ENCODE measurements at regions not wholly inside any gene's neighbourhood (a gene's known extent, or its start where the extent isn't known, plus 50 kb on each side); places are given as distances from the start of the nearest gene placed in this dataset.

GRCh38 chr1:94640125-94640524 is 98.6 kb upstream of the F3 start:
- DNase-seq: no peak

GRCh38 chr1:94637121-94637520 is 95.6 kb upstream of the F3 start:
- no peak for DNase-seq

- DNase-seq: no peak
Measured at GRCh38 chr1:94636624-94637023, 95.1 kb upstream of the F3 start.

DNA sequence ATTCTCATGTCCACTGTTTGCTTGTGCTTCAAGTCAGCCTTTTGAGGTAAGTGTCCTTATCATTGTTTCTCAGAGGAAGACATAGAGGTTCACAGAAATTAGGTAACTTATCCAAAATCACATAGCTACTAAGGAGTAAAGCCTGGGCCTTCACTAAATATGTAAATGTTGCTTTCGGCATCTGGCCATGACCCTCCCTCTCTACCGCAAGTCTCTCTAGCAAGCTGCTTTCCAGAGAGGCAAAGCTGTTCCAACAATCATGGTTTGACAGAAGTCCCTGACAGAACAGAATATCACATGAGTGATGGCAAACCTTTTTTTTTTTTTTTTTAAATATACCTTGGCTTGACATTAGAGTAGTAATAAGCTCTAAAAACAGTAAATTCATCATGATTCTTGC is 94.5 kb upstream of the F3 start:
- no peak for DNase-seq

GRCh38 chr1:94634977-94635416 is 93.4 kb upstream of the F3 start:
- DNase-seq: no peak

DNA sequence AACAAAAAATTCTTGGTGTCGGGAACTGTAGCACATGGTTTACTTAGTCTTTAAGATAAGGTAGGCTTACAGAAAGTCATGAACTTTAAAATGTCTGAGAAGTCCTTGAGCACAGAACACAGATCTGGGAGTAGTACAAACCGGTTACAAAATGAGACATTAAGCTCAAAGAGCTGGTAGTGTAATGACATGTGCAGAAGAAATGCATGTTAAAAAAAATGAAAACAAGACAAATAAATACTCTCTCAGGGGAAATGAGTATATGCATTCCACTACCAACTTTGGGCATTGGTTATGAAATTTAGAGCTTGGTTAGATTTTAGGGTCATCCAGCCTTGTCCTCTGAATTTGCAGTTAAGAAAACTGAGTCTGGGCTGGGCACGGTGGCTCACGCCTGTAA is 91.5 kb upstream of the F3 start:
- DNase-seq: no peak

DNA sequence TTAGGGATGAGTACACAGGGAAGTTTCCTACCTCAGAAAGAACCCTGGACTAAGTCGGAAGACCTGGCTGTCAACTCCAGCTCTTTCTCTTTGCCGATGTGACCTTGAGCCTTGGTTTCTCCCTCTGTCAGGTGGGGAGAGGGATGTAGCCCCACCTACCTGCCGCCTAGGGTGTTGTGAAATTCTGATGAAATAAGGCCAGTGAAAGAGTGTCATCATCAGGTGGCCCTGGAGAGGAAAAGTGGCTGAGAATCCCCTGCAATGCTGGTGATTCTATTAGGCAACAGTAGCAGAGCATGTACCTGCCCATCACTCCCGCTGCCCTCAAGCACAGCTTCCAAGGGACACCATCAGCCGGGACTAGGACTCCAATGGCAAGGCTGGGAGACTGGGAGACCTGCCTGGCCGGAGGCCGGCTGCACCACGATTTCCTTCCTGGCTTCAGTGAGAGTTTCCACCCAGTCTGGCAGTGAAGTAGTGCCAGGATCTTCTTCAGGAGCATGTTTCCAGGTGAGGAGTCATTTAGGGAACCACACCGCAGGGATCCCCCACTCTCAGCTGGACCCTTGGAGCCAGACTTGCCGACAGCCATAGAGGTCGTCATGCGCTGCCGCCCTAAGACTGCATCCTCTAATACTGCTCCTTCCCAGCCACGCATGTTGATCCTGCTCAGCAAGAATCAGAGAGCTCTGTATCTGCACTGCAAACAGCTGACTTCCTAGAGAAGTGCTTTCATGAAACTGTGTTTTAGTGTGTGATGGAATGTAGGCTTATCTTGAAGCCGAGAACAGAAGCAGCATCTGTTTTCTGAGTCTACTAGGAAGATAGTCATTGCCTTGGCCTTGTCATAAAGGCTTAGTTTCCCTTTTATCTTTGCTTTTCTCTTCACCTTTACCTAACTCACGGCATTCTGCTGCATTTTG is 88.0 kb upstream of the F3 start:
- no peak for DNase-seq

DNA sequence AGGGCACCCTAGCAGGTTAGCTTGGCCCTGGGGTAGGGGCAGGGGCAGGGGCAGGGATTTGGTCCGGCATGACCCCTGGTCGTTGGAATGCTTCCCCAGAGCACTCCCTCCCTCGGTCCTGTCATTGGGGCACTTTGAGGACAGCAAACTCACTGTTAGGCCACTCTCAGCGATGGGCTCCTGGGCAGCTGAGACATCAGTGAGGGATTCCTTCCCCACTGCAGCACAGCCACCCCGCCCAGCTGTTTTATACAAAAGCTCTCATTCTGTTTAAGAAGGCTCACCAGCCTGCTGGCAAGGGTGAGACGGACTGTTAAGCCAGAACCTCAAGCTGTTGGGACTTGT is 86.9 kb upstream of the F3 start:
- DNase-seq: no peak

- DNase-seq: no peak
Measured at GRCh38 chr1:94627771-94628498, 86.4 kb upstream of the F3 start.

DNA sequence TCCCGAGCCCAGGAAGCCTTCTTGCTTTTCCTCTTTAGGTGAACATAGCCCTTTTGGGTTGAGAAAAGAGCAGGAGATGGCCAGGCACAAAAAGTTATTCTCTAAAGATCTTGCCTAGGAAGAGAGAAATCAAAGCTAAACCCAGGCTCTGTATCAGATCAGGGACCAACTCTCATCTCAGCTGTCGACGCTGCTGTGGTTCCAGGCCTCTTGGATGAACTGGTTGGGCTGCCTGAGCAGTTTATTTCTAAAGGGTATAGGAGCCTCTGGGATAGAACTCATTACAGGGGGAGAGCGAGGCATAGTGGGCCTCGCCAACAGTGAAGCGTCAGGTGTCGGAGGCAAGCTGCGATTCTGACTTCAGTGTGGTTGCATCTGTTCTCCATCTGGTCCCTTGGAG is 82.6 kb upstream of the F3 start:
- no peak for DNase-seq

GRCh38 chr1:94623560-94624148 is 82.1 kb upstream of the F3 start:
- DNase-seq: no peak

DNA sequence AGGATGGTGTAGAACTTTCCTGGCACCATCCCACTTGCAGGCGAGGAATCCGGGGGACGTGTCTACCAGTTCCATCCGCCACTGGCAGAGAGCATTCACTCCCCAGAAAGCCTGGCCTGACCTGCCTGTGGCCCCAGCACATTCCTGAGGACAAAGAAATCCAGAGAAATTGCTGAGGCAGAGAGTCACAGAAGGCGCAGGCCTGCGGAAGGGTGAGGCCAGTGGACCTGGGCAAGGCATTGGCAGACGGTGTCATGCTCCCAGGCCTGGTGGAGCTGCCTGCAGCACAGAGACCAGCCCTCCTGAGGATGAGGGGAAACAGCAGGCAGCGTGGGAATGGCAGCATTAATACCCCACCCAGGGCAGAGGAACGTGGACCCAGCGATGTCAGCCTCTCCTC is 81.2 kb upstream of the F3 start:
- DNase-seq: no peak

- no peak for DNase-seq
Measured at GRCh38 chr1:94621802-94622201, 80.2 kb upstream of the F3 start.

DNA sequence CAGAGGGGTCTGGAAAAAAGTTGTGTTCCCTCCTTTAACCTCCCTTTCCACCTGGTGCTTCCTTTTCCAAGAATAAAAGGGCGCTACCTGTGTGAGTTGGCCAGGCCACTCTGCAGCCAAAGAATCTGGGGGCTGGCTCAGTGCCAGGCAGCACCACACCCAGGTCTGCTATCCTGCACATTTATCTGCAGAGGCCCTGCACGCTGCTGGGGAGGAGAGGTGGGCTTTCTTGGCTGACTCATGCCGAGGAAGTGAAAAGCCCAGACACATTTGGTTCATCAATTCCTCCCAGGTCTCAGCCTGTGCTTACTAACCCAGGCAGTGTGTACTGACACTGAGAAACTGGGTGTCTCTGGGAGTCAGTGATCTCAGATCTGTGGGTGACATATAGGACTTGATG is 79.8 kb upstream of the F3 start:
- DNase-seq: no peak

- no peak for DNase-seq
Measured at GRCh38 chr1:94620345-94621031, 78.9 kb upstream of the F3 start.

DNA sequence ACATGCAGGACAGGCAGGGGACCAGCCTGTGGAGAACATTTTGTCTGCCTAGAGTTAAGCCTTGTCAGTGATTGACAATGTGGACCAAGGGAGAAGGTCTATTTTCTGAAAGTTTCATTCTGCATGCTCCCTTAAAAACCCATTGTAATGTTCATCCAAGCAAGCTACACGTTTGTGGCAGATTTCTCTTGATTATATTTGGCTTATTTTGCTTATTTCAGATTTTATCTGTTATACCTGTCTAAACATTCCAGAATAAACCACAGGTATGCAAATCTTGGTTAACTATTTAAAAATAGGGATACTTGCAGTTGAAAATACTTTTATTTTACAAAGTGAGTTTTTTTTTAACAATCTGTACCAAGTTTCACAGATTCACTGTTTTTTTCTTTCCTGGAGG is 78.2 kb upstream of the F3 start:
- no peak for DNase-seq

DNA sequence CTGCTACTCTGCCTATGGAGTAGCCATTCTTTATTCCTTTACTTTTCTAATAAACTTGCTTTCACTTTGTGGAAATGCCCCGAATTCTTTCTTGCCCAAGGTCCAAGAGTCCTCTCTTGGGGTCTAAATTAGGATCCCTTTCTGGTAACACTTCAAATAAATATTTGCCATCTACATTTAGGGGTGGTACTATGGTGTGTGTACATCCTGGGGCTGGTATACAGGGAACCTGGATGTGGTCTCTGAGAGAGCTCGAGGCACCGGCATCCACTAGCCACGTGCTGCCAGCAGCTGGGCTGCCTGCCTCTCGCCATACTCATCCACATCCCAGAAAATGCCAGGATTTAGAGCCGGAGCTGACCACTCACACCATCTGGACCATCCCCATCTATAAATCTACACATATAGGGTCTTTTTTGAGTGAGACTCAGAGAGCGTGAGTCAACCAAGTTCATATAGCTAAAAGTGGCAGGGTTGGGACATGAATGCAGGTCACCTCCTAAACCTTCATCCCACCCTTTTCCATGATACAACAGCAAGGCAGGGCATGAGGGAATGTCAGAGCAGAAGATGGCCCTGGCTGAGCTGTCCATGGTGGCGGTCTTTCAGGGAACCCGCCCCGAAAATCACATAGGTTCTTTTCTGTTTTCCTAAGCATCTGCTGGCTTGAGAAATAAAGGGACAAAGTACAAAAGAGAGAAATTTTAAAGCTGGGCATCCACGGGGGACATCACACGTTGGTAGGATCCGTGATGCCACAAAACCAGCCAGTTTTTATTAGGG is 76.6 kb upstream of the F3 start:
- DNase-seq: no peak

GRCh38 chr1:94617134-94617805 is 75.7 kb upstream of the F3 start:
- no peak for DNase-seq

GRCh38 chr1:94616506-94616905 is 74.9 kb upstream of the F3 start:
- DNase-seq: no peak

DNA sequence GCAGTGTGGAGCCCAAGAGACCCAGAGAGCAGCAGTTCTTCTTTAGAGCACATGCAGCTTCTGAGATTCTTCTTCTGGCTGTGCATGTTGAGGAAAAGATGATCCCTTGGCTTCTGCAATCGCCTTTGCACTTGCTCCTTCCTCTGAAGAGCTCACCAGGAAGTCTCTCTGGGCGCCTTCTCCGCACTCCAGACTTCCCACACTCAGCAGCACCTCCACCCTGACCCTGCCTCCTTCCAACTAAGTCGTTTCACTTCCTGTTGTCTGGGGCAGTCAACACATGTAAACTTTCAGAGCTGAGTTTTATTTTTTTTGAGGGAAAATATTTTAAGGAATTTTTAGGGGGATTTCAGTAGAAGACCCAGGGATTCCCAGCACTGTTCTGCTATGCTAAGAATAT is 73.4 kb upstream of the F3 start:
- no peak for DNase-seq

DNA sequence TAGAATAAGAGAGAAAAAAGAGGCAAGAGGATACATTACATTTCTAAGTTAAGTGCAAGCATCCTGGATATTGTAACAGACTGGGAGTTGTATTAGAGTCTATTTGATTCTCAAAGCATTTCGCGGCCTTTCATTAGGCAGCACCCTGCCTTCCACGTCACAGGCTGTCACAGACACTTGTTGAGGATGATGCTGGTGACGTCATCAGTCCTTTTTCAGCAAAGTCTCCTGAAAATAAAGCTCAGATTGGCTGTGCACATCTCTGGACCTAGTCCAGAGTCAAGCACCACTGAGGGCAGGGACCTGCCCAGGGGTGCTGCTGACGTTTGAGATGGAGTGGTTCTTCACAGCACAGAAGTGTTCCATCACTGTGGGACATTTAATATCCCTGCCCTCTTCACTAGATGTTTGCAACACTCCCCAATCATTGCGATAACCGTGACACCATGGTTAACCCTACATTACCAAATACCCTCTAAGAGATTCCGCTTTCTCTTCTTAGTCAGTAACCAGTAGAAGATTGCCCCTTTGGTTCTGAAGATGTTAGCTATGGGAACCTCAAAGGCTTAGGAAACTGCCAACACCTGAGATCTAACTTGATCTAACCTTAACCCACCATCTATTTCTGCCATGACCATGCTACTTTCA is 72.7 kb upstream of the F3 start:
- no peak for DNase-seq
